ENCODE measurements at regions not wholly inside any gene's neighbourhood (a gene's known extent, or its start where the extent isn't known, plus 50 kb on each side); places are given as distances from the start of the nearest gene placed in this dataset.

DNA sequence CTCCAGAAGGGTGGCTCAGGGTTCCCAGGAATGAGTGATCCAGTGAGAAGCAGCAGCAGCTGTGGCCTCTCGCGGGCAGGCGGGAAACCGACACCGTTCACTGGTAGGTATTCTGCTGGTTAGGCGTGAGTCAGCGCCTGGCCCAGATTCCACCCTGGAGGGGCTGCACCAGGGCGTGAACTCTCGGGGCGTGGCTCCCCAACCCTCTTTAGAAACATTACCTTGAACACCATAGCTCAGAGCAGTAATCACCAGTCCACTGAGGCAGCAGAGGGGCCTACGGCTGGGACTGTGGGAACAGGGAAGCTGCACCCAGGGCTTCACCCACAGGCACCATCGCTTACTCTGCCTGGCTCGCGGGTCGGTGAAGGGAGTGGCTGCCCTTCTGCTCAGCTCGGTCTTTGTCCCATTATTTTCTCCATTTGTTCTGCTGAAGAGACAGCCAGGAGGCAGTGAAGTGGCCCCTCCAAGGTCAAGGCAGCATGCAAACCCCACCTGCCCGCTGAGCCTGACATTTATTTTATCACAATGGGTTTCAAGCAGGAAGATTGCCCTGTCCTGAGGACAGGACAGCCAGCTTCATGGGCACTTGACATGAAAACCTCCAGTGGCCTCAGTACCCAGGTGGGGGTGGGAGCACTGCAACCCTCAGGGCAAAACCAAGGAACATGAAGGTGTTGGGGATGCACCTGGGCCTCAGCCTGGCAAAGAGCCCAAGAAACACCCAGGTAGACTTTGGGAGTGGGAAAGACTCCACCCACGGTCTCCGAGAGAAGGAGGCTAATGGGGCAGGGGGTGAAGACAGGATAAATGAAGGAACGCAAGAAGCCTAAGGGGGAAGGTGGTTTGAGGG is 51.0 kb upstream of the CD93 start:
- peak; percentile 47 for DNase-seq (ENCODE audit: low spot score)

DNA sequence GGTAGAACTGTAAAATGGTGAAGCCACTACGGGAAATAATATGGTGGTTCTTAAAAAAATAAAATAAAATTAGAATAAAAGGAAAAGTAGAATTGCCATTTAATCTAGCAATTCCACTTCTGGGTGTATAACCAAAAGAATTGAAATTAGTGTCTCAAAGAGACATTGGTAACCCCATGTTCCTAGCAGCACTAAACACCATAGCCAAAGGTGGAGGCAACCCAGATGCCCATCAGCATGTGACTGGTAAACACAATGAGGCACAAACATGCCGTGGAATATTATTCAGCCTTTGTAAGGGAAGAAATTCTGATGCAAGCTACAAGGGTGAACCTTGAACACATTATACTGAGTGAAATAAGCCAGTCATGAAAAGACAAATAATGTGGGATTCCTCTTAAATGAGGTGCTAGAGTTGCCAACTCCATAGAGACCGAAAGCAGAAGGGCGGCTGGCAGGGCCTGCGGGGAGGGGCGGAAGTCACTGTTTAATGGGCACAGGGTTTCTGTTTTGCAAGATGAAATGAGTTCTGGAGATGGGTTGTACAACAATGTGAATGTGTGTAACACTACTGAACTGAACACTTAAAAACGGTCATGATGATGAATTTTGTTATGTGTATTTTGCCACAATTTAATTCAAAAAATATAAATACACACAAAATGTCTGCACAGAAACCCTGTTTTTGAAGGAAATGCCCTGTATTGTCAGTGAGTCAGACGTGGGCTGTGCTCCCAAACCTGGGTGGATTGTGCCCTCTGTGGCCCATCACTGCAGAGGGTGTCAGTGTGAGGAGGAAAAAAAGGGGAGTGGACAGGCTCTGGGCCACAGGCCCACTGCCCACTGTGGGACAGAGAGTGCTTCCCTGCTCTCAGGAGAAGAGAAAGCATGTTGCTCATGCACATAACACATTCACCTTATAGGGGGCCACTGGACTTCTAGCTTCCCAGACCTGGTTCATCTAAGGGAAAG is 49.6 kb upstream of the CD93 start:
- no peak for DNase-seq (ENCODE audit: low spot score)
